GM23338 (cell line): ENCODE measurements at regions not wholly inside any gene's neighbourhood (a gene's known extent, or its start where the extent isn't known, plus 50 kb on each side); places are given as distances from the start of the nearest gene placed in this dataset.

Experiments
- ATAC-seq: fragments of 200-7000 bp; cut with Tn5 transposase; 3 replicates; pipeline ENCODE4 v1.9.1; 2020
- DNase-seq: peaks from one replicate; pipeline ENCODE4 v3.0.0-alpha.2; 2015; ENCODE audit warnings: low spot score
- H2AFZ ChIP-seq: fragments of 200-600 bp; sonication (generic); 2 replicates; pipeline ENCODE4 v1.8.0; 2016; ENCODE audit warnings: antibody characterized with exemption, mild to moderate bottlenecking, moderate library complexity
- H3F3A ChIP-seq: fragments of 200-600 bp; sonication (generic); replicated peaks from 2 replicates; pipeline ENCODE4 v1.8.0; 2017; ENCODE audit warnings: antibody characterized with exemption, mixed run types, low read depth
- H3K27ac ChIP-seq: fragments of 200-600 bp; sonication (generic); 2 replicates; pipeline ENCODE4 v1.6.1; 2016; ENCODE audit warnings: low read depth
- H3K27me3 ChIP-seq: fragments of 200-600 bp; sonication (generic); 2 replicates; pipeline ENCODE4 v1.8.0; 2016; ENCODE audit warnings: mild to moderate bottlenecking, mixed run types, moderate library complexity; ENCODE audit not compliant: insufficient read depth
- H3K36me3 ChIP-seq: fragments of 200-600 bp; sonication (generic); 2 replicates; pipeline ENCODE4 v1.8.0; 2016; ENCODE audit warnings: mild to moderate bottlenecking; ENCODE audit not compliant: insufficient read depth
- H3K4me1 ChIP-seq: fragments of 200-600 bp; sonication (generic); 2 replicates; pipeline ENCODE4 v1.8.0; 2016; ENCODE audit warnings: mild to moderate bottlenecking, moderate library complexity; ENCODE audit not compliant: insufficient read depth
- H3K4me2 ChIP-seq: fragments of 200-600 bp; sonication (generic); 2 replicates; pipeline ENCODE4 v1.7.1; 2017; ENCODE audit warnings: mixed run types
- H3K4me3 ChIP-seq: fragments of 200-600 bp; sonication (generic); 2 replicates; pipeline ENCODE4 v1.6.1; 2016; ENCODE audit warnings: mixed run types
- H3K79me2 ChIP-seq: fragments of 200-600 bp; sonication (generic); replicated peaks from 2 replicates; pipeline ENCODE4 v1.8.0; 2017; ENCODE audit warnings: mild to moderate bottlenecking; ENCODE audit not compliant: insufficient read depth
- H3K9me2 ChIP-seq: fragments of 200-600 bp; sonication (generic); 2 replicates; pipeline ENCODE4 v1.8.0; 2017; ENCODE audit not compliant: insufficient read depth
- H4K20me1 ChIP-seq: fragments of 200-600 bp; sonication (generic); replicated peaks from 2 replicates; pipeline ENCODE4 v1.8.0; 2017; ENCODE audit warnings: mild to moderate bottlenecking; ENCODE audit not compliant: insufficient read depth
- H3K27ac Mint-ChIP-seq: 2 replicates; pipeline ENCODE4 v1.8.0; 2020; ENCODE audit warnings: inconsistent platforms, mild to moderate bottlenecking, moderate library complexity, mixed read lengths
- H3K27me3 Mint-ChIP-seq: 3 replicates; pipeline ENCODE4 v1.8.0; 2022; ENCODE audit warnings: low read depth, mild to moderate bottlenecking, moderate library complexity, mixed read lengths, inconsistent platforms; ENCODE audit not compliant: insufficient read depth, poor library complexity
- H3K36me3 Mint-ChIP-seq: 3 replicates; pipeline ENCODE4 v1.8.0; 2021; ENCODE audit warnings: low read depth, mild to moderate bottlenecking, inconsistent platforms, moderate library complexity, mixed read lengths
- H3K4me1 Mint-ChIP-seq: 3 replicates; pipeline ENCODE4 v1.8.0; 2020; ENCODE audit warnings: mild to moderate bottlenecking, inconsistent platforms, mixed read lengths
- H3K4me3 Mint-ChIP-seq: 3 replicates; pipeline ENCODE4 v1.8.0; 2021; ENCODE audit warnings: moderate library complexity, mild to moderate bottlenecking, inconsistent platforms, mixed read lengths
- H3K9me3 Mint-ChIP-seq: 3 replicates; pipeline ENCODE4 v1.8.0; 2020; ENCODE audit warnings: moderate library complexity, mild to moderate bottlenecking, inconsistent platforms, mixed read lengths
- EZH2 ChIP-seq: fragments of 200-600 bp; sonication (generic); IDR thresholded peaks from one replicate; pipeline ENCODE4 v1.8.0; 2017; ENCODE audit warnings: antibody characterized with exemption, mild to moderate bottlenecking, low read depth; ENCODE audit not compliant: unreplicated experiment
- EZH2phosphoT487 ChIP-seq: fragments of 200-600 bp; sonication (generic); IDR thresholded peaks from one replicate; pipeline ENCODE4 v1.8.1; 2018; ENCODE audit warnings: antibody characterized with exemption; ENCODE audit not compliant: unreplicated experiment
- JUNB ChIP-seq: IDR thresholded peaks from one replicate; pipeline ENCODE4 v1.6.1; 2016; ENCODE audit warnings: antibody characterized with exemption; ENCODE audit not compliant: unreplicated experiment
- NANOG ChIP-seq: IDR thresholded peaks from 2 replicates; pipeline ENCODE4 v1.6.1; 2016; ENCODE audit warnings: antibody characterized with exemption, borderline replicate concordance
- POLR2AphosphoS5 ChIP-seq: IDR thresholded peaks from 2 replicates; pipeline ENCODE4 v1.6.1; 2016; ENCODE audit warnings: antibody characterized with exemption, low read depth
- STAT1 ChIP-seq: IDR thresholded peaks from one replicate; pipeline ENCODE4 v1.6.1; 2016; ENCODE audit warnings: antibody characterized with exemption; ENCODE audit not compliant: unreplicated experiment
- ZNF331 ChIP-seq: fragments of 250-450 bp; sonication (Bioruptor Pico); IDR thresholded peaks from 2 replicates; pipeline ENCODE4 v1.5.0; 2020; ENCODE audit warnings: low read depth, mild to moderate bottlenecking, moderate library complexity
- TF ChIP-seq, protein P1 (sequence below): IDR thresholded peaks from one replicate; pipeline ENCODE4 v1.6.1; 2018; ENCODE audit warnings: antibody characterized with exemption; ENCODE audit not compliant: unreplicated experiment
- TF ChIP-seq, protein P2 (sequence below): IDR thresholded peaks from 2 replicates; pipeline ENCODE4 v1.6.1; 2016; ENCODE audit warnings: antibody characterized with exemption

DNA sequence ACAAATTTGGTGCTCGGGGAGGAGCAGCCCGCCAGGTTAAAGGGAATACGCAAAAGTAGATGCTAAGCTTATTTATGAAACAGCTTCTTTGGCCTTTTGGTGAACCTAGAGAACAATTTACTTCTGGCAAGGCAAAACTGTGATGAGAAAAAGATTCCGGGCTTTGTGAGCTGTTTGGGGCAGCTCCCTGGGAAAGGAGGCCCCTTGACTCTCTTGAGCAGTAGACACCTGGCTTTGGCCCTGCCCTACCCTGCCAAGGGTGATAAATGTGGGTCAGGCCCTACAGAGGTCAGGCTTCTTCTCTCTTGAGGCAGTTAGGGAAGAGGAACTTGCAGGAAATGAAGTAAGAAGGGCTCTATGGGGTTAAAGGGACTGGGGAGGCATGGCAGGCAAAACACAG is 509.6 kb downstream of the MID1IP1 start:
- no peak for DNase-seq
- Histone ChIP-seq H3K27ac (no peak overlapping the region), H2AFZ (no peak overlapping the region), H3K36me3 (no peaks in the 10 kb centered on the region), H3K4me3 (no peak overlapping the region), H3K9me2 (no peaks in the 10 kb centered on the region), H4K20me1 (no peaks in the 10 kb centered on the region), H3K79me2 (no peaks in the 10 kb centered on the region), H3K4me1 (no peaks in the 10 kb centered on the region), H3F3A (no peaks in the 10 kb centered on the region), H3K4me2 (no peak overlapping the region), H3K27me3 (no peaks in the 10 kb centered on the region)
- H3K9me3 Mint-ChIP-seq = no peaks in the 10 kb centered on the region; the same call in 2 of the 3 replicates
- ATAC-seq = no peak
- H3K4me3 Mint-ChIP-seq = no peak overlapping the region
- TF ChIP-seq, protein P1, sequence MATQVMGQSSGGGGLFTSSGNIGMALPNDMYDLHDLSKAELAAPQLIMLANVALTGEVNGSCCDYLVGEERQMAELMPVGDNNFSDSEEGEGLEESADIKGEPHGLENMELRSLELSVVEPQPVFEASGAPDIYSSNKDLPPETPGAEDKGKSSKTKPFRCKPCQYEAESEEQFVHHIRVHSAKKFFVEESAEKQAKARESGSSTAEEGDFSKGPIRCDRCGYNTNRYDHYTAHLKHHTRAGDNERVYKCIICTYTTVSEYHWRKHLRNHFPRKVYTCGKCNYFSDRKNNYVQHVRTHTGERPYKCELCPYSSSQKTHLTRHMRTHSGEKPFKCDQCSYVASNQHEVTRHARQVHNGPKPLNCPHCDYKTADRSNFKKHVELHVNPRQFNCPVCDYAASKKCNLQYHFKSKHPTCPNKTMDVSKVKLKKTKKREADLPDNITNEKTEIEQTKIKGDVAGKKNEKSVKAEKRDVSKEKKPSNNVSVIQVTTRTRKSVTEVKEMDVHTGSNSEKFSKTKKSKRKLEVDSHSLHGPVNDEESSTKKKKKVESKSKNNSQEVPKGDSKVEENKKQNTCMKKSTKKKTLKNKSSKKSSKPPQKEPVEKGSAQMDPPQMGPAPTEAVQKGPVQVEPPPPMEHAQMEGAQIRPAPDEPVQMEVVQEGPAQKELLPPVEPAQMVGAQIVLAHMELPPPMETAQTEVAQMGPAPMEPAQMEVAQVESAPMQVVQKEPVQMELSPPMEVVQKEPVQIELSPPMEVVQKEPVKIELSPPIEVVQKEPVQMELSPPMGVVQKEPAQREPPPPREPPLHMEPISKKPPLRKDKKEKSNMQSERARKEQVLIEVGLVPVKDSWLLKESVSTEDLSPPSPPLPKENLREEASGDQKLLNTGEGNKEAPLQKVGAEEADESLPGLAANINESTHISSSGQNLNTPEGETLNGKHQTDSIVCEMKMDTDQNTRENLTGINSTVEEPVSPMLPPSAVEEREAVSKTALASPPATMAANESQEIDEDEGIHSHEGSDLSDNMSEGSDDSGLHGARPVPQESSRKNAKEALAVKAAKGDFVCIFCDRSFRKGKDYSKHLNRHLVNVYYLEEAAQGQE = no peak
- TF ChIP-seq, protein P2, sequence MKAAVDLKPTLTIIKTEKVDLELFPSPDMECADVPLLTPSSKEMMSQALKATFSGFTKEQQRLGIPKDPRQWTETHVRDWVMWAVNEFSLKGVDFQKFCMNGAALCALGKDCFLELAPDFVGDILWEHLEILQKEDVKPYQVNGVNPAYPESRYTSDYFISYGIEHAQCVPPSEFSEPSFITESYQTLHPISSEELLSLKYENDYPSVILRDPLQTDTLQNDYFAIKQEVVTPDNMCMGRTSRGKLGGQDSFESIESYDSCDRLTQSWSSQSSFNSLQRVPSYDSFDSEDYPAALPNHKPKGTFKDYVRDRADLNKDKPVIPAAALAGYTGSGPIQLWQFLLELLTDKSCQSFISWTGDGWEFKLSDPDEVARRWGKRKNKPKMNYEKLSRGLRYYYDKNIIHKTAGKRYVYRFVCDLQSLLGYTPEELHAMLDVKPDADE = no peak
- TF ChIP-seq POLR2AphosphoS5 = no peak
- TF ChIP-seq STAT1 = no peak
- no peak for TF ChIP-seq ZNF331 (CRISPR knock-in tag)
- TF ChIP-seq EZH2phosphoT487 = no peak
- no peak for TF ChIP-seq JUNB
- no peak for TF ChIP-seq NANOG
- no peaks in the 10 kb centered on the region; the same call in 2 of the 3 replicates for H3K36me3 Mint-ChIP-seq
- no peak overlapping the region for H3K27ac Mint-ChIP-seq
- 0 out of 3 replicates have a peak, but pooled peaks cover 7% of the 10 kb centered on the region for H3K4me1 Mint-ChIP-seq
- H3K27me3 Mint-ChIP-seq = peaks cover 1% of the 10 kb centered on the region

DNA sequence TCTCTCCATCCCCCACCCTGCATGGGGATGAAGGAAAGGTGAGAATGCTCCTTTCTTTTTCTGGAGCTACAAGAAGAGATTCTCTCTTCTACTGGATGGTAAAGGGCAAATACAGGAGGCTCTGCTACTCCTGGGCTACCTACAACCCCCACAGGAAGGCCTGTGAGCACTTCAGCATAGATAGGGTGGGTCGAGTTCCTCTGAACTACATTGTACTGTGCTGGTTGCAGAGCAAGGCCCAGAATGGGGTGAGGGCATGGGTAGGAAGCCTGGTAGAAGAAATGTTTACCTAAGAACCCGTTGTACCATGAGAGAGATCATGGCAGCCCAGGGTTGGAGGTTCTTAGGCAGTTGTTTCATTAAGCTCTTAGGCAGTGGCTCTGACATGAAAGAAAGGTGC is 510.4 kb downstream of the MID1IP1 start:
- H3K4me3 Mint-ChIP-seq = no peak overlapping the region

More for the DNA sequence above, 510.4 kb downstream of the MID1IP1 start:
- no peak overlapping the region for H3K27ac ChIP-seq
- H3K4me1 Mint-ChIP-seq = 0 out of 3 replicates have a peak, but pooled peaks cover 7% of the 10 kb centered on the region
- no peaks in the 10 kb centered on the region; the same call in 2 of the 3 replicates for H3K9me3 Mint-ChIP-seq
- no peaks in the 10 kb centered on the region for H3K27me3 ChIP-seq
- no peak overlapping the region for H3K27ac Mint-ChIP-seq
- no peaks in the 10 kb centered on the region for H3K4me1 ChIP-seq
- no peaks in the 10 kb centered on the region for H3K79me2 ChIP-seq
- no peak overlapping the region for H3K4me3 ChIP-seq
- no peaks in the 10 kb centered on the region for H3K9me2 ChIP-seq
- no peak overlapping the region for H2AFZ ChIP-seq
- DNase-seq (no peak), ATAC-seq (no peak)
- peaks cover 1% of the 10 kb centered on the region for H3K27me3 Mint-ChIP-seq
- no peaks in the 10 kb centered on the region for H3F3A ChIP-seq
- no peak for TF ChIP-seq ZNF331 (CRISPR knock-in tag)
- TF ChIP-seq EZH2 = no peak
- no peak for TF ChIP-seq NANOG
- TF ChIP-seq JUNB = no peak
- H3K4me2 ChIP-seq = no peak overlapping the region
- H4K20me1 ChIP-seq = no peaks in the 10 kb centered on the region
- H3K36me3 ChIP-seq = no peaks in the 10 kb centered on the region
- no peaks in the 10 kb centered on the region; the same call in 2 of the 3 replicates for H3K36me3 Mint-ChIP-seq
